HG03442 (cell line): ENCODE measurements at regions not wholly inside any gene's neighbourhood (a gene's known extent, or its start where the extent isn't known, plus 50 kb on each side); places are given as distances from the start of the nearest gene placed in this dataset.

Source experiments
- ATAC-seq: cut with Tn5 transposase; IDR thresholded peaks from one replicate; pipeline ENCODE4 v1.9.1; 2021; ENCODE audit warnings: mild to moderate bottlenecking, moderate library complexity; ENCODE audit not compliant: unreplicated experiment

- ATAC-seq = no peak
Observed at GRCh38 chr14:84591827-84592445, 938.0 kb upstream of the FLRT2 start.

GRCh38 chr14:84592770-84593169 is 937.2 kb upstream of the FLRT2 start:
- no peak for ATAC-seq

- no peak for ATAC-seq
Observed at GRCh38 chr14:84610086-84610485, 919.9 kb upstream of the FLRT2 start.

- ATAC-seq = no peak
Observed at GRCh38 chr14:84622357-84622756, 907.6 kb upstream of the FLRT2 start.

GRCh38 chr14:84643446-84643845 is 886.5 kb upstream of the FLRT2 start:
- no peak for ATAC-seq

- no peak for ATAC-seq
Observed at GRCh38 chr14:84646786-84647500, 883.0 kb upstream of the FLRT2 start.

- ATAC-seq = no peak
Observed at GRCh38 chr14:84655014-84655413, 874.9 kb upstream of the FLRT2 start.

GRCh38 chr14:84657911-84658310 is 872.0 kb upstream of the FLRT2 start:
- ATAC-seq = no peak

GRCh38 chr14:84670796-84671195 is 859.1 kb upstream of the FLRT2 start:
- ATAC-seq = no peak

GRCh38 chr14:84671776-84672175 is 858.2 kb upstream of the FLRT2 start:
- ATAC-seq = no peak

- ATAC-seq = no peak
Observed at GRCh38 chr14:84674636-84675035, 855.3 kb upstream of the FLRT2 start.

- no peak for ATAC-seq
Observed at GRCh38 chr14:84686550-84686949, 843.4 kb upstream of the FLRT2 start.

GRCh38 chr14:84688297-84689025 is 841.5 kb upstream of the FLRT2 start:
- ATAC-seq = no peak

GRCh38 chr14:84694161-84694560 is 835.8 kb upstream of the FLRT2 start:
- no peak for ATAC-seq

GRCh38 chr14:84704601-84705000 is 825.3 kb upstream of the FLRT2 start:
- no peak for ATAC-seq

- ATAC-seq = no peak
Observed at GRCh38 chr14:84707830-84708229, 822.1 kb upstream of the FLRT2 start.

- no peak for ATAC-seq
Observed at GRCh38 chr14:84708865-84709264, 821.1 kb upstream of the FLRT2 start.

GRCh38 chr14:84726471-84726870 is 803.5 kb upstream of the FLRT2 start:
- ATAC-seq = no peak

GRCh38 chr14:84749191-84749955 is 780.6 kb upstream of the FLRT2 start:
- ATAC-seq = no peak

- ATAC-seq = no peak
Observed at GRCh38 chr14:84750284-84750683, 779.7 kb upstream of the FLRT2 start.
